ENCODE measurements at regions not wholly inside any gene's neighbourhood (a gene's known extent, or its start where the extent isn't known, plus 50 kb on each side); places are given as distances from the start of the nearest gene placed in this dataset.

- no peak overlapping the region for H3K27ac ChIP-seq
- no peak for DNase-seq (ENCODE audit: low spot score in 2 of 2)
- H3K27me3 ChIP-seq, result no peaks in the 10 kb centered on the region
- no peaks in the 10 kb centered on the region for H3K36me3 ChIP-seq
- no peaks in the 10 kb centered on the region for H3K9me3 ChIP-seq
- H3K4me3 ChIP-seq, result no peak overlapping the region
- no peaks in the 10 kb centered on the region for H3K4me1 ChIP-seq
- 96 to 98% methylated on average over 2 of the region's 2 CpGs for WGBS, 2 donors
- TF ChIP-seq CTCF (IDR thresholded peaks at IDR 0.05) (no peak), POLR2A (IDR thresholded peaks at IDR 0.05) (no peak), EP300 (IDR thresholded peaks at IDR 0.05) (no peak)
Measured at GRCh38 chr14:62315631-62316030, 553.4 kb downstream of the SNAPC1 start.

DNA sequence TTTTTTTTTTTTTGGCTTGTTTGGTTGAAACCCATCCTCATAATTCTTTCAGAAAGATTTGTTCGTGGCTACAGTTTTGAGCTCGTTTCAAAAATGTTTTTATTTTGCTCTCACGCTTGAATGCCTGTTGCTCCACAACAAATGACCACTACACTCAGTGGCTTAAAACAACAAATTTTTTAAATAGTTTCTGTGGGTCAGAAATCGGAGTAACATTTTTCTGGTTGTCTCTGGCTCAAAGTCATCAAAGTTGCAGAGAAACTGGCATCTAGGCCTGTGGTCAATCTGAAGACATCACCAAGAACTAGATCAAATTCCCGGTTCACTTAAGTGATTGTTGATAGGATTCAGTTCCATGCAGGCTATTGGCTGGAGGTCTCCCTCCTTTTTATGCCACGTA lies 560.0 kb downstream of the SNAPC1 start:
- Histone ChIP-seq H3K4me3 (no peak overlapping the region), H3K27ac (no peak overlapping the region), H3K27me3 (no peaks in the 10 kb centered on the region), H3K4me1 (no peaks in the 10 kb centered on the region), H3K36me3 (no peaks in the 10 kb centered on the region), H3K9me3 (peaks cover 0 to 3% (median 0%) of the 10 kb centered on the region in 4 donors)
- no peak for DNase-seq (ENCODE audit: low spot score in 2 of 2)
- WGBS, 2 donors, result 64 to 67% methylated on average over 6 of the region's 6 CpGs
- TF ChIP-seq CTCF (IDR thresholded peaks at IDR 0.05) (no peak), EP300 (IDR thresholded peaks at IDR 0.05) (no peak), POLR2A (IDR thresholded peaks at IDR 0.05) (no peak)

- no peaks in the 10 kb centered on the region for H3K27me3 ChIP-seq
- H3K4me1 ChIP-seq, result no peaks in the 10 kb centered on the region
- H3K4me3 ChIP-seq, result no peak overlapping the region
- peaks cover 0 to 13% (median 4%) of the 10 kb centered on the region in 4 donors for H3K9me3 ChIP-seq
- H3K27ac ChIP-seq, result no peak overlapping the region
- TF ChIP-seq CTCF (IDR thresholded peaks at IDR 0.05) (no peak), POLR2A (IDR thresholded peaks at IDR 0.05) (no peak), EP300 (IDR thresholded peaks at IDR 0.05) (no peak)
- DNase-seq (ENCODE audit: low spot score in 2 of 2), result no peak
- no peaks in the 10 kb centered on the region for H3K36me3 ChIP-seq
- WGBS, 2 donors, result 45 to 46% methylated on average over 2 of the region's 2 CpGs
Measured at GRCh38 chr14:62329427-62329826, 567.2 kb downstream of the SNAPC1 start.

- H3K4me1 ChIP-seq, result no peaks in the 10 kb centered on the region
- peaks cover 0 to 13% (median 5%) of the 10 kb centered on the region in 4 donors for H3K9me3 ChIP-seq
- 78 to 85% methylated on average over 5 of the region's 5 CpGs for WGBS, 2 donors
- no peak for DNase-seq (ENCODE audit: low spot score in 2 of 2)
- H3K27ac ChIP-seq, result no peak overlapping the region
- H3K4me3 ChIP-seq, result no peak overlapping the region
- H3K36me3 ChIP-seq, result no peaks in the 10 kb centered on the region
- TF ChIP-seq POLR2A (IDR thresholded peaks at IDR 0.05), result no peak
- no peak for TF ChIP-seq CTCF (IDR thresholded peaks at IDR 0.05)
- no peak for TF ChIP-seq EP300 (IDR thresholded peaks at IDR 0.05)
- no peaks in the 10 kb centered on the region for H3K27me3 ChIP-seq
Measured at GRCh38 chr14:62347562-62348011, 585.4 kb downstream of the SNAPC1 start.

GRCh38 chr14:62357362-62357761 lies 595.1 kb downstream of the SNAPC1 start:
- Histone ChIP-seq H3K27me3 (no peaks in the 10 kb centered on the region), H3K4me3 (no peak overlapping the region), H3K27ac (no peak overlapping the region), H3K36me3 (no peaks in the 10 kb centered on the region), H3K9me3 (peaks cover 0 to 37% (median 10%) of the 10 kb centered on the region in 4 donors), H3K4me1 (no peaks in the 10 kb centered on the region)
- DNase-seq (ENCODE audit: low spot score in 2 of 2), result no peak
- TF ChIP-seq POLR2A (IDR thresholded peaks at IDR 0.05), result no peak
- TF ChIP-seq EP300 (IDR thresholded peaks at IDR 0.05), result no peak
- TF ChIP-seq CTCF (IDR thresholded peaks at IDR 0.05), result no peak
